ENCODE measurements at regions not wholly inside any gene's neighbourhood (a gene's known extent, or its start where the extent isn't known, plus 50 kb on each side); places are given as distances from the start of the nearest gene placed in this dataset.

DNA sequence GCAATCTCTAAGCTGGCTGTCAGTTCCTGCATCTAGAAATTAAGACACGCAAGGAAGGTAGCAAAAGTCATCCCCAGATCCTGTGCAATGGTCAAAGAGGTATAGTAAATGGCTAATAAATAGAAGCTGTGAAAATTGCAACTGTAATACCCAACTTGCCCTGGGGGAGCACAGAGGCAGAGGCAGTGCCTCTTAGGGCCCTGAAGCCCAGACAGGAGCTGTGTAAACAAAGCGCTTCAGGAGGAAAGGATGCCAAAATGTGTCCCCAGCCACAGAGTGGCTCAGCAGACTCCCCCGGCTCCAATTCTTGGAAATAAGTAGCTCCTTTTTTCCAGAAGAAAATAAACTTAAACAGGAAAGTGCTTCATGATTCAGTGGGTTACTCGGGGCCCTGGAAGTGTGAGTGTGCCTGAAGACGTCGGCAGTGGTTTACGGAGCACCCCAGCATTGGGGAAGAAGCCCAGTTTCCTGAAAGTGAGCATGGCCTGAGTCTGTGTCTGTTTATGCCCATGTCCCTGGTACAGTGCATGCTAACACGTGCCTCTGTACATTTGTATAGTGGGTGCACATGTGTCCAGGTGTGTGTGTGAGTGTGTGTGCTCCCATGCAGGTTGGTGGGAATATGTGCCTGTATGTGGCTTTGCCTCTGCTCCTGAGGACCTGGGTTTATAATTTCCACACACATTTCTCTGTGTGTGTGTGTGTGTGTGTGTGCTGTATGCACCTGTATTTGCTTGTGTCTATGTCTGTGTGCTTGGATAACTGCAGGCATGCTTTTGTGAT lies 246.7 kb downstream of the MAFB start:
- H3K4me3 Mint-ChIP-seq = no peak overlapping the region
- TF ChIP-seq, protein P1, sequence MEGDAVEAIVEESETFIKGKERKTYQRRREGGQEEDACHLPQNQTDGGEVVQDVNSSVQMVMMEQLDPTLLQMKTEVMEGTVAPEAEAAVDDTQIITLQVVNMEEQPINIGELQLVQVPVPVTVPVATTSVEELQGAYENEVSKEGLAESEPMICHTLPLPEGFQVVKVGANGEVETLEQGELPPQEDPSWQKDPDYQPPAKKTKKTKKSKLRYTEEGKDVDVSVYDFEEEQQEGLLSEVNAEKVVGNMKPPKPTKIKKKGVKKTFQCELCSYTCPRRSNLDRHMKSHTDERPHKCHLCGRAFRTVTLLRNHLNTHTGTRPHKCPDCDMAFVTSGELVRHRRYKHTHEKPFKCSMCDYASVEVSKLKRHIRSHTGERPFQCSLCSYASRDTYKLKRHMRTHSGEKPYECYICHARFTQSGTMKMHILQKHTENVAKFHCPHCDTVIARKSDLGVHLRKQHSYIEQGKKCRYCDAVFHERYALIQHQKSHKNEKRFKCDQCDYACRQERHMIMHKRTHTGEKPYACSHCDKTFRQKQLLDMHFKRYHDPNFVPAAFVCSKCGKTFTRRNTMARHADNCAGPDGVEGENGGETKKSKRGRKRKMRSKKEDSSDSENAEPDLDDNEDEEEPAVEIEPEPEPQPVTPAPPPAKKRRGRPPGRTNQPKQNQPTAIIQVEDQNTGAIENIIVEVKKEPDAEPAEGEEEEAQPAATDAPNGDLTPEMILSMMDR (IDR thresholded peaks at IDR 0.05) = no peak
- H3K36me3 Mint-ChIP-seq (ENCODE audit: low read depth) = 0 out of 2 replicates have a peak, but pooled peaks cover 4% of the 10 kb centered on the region
- no peak overlapping the region for H3K27ac Mint-ChIP-seq
- no peaks in the 10 kb centered on the region for H3K27me3 Mint-ChIP-seq (ENCODE audit: insufficient read depth)
- H3K4me1 Mint-ChIP-seq (ENCODE audit: low read depth) = no peaks in the 10 kb centered on the region
- no peak for DNase-seq
- H3K9me3 Mint-ChIP-seq = peaks cover 51% of the 10 kb centered on the region

DNA sequence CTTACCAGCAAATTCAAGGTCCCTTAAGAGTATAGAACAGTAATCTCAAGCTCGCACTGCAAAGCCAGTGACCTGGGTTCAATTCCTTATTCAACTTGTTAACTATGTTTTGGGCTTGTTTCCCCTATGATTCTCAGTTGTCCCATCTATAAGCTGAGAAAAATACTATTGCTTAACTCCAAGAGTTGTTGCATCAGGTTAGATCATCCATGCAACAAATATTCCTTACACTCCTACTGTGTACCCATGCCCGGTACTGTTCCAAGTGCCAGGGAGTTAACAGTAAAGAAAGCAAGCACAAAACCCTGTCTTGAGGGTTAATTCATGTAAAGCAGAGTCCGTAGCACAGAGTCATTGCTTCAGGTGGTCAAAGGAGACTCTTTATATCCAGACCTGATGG lies 247.3 kb downstream of the MAFB start:
- no peak overlapping the region for H3K27ac Mint-ChIP-seq
- no peaks in the 10 kb centered on the region for H3K4me1 Mint-ChIP-seq (ENCODE audit: low read depth)
- TF ChIP-seq, protein P1 (IDR thresholded peaks at IDR 0.05) = no peak
- DNase-seq = no peak
- peaks cover 51% of the 10 kb centered on the region for H3K9me3 Mint-ChIP-seq
- H3K4me3 Mint-ChIP-seq = no peak overlapping the region
- H3K36me3 Mint-ChIP-seq (ENCODE audit: low read depth) = 0 out of 2 replicates have a peak, but pooled peaks cover 4% of the 10 kb centered on the region
- peaks cover under 1% of the 10 kb centered on the region; the same call in 1 of the 2 replicates for H3K27me3 Mint-ChIP-seq (ENCODE audit: insufficient read depth)

DNA sequence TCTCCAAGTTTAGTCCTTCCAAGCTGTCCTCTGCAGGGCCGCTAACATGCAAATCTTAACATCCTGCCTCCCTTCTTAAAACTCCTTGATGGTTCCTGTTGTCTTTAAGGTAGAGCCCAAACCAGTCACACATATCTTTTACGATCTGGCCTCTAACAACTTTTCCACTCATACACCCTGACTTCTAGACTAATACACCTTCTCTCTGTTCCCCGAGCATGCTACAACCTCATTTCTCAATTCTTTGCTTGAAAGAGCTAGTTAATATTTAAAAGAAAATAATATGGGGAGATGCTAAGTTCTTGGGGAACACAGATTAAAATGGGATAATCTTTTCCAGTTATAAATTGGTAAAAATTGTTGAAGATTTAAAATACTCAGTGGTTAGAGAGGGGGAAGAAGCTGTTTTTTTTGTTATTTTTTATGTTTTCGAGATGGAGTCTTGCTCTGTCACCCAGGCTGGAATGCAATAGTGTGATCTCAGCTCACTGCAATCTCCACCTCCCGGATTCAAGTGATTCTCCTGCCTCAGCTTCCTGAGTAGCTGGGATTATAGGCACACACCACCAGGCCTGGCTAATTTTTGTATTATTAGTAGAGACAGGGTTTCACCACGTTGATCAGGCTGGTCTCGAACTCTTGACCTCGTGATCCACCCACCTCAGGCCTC lies 250.7 kb downstream of the MAFB start:
- Mint-ChIP-seq H3K4me1 (ENCODE audit: low read depth) (no peaks in the 10 kb centered on the region), H3K27me3 (ENCODE audit: insufficient read depth) (peaks cover 2% of the 10 kb centered on the region; the same call in 1 of the 2 replicates), H3K4me3 (no peak overlapping the region), H3K27ac (no peak overlapping the region), H3K9me3 (peaks cover 51% of the 10 kb centered on the region), H3K36me3 (ENCODE audit: low read depth) (0 out of 2 replicates have a peak, but pooled peaks cover 4% of the 10 kb centered on the region)
- no peak for DNase-seq
- TF ChIP-seq, protein P1 (IDR thresholded peaks at IDR 0.05) = no peak

DNA sequence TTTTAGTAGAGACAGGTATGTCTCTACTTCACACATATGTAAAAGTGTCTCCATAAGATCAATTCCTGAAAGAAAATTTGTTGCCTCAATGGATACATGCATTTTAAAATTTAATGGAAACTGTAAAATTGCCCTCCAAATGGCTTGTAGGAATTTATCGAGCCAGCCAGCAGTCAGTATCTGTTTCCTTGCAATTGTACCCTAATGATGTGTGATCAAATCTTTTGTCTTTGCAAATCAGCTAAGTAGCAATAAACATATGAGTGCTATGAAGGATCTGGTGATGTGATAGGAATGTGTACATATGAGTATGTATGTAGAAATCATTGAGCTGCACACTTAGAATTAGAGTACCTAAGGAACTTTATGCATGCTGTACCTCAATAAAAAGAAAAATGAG lies 253.0 kb downstream of the MAFB start:
- no peaks in the 10 kb centered on the region for H3K4me1 Mint-ChIP-seq (ENCODE audit: low read depth)
- 0 out of 2 replicates have a peak, but pooled peaks cover 2% of the 10 kb centered on the region for H3K36me3 Mint-ChIP-seq (ENCODE audit: low read depth)
- DNase-seq = no peak
- H3K4me3 Mint-ChIP-seq = no peak overlapping the region
- TF ChIP-seq, protein P1 (IDR thresholded peaks at IDR 0.05) = no peak
- no peak overlapping the region for H3K27ac Mint-ChIP-seq
- peaks cover 2% of the 10 kb centered on the region; the same call in 1 of the 2 replicates for H3K27me3 Mint-ChIP-seq (ENCODE audit: insufficient read depth)
- H3K9me3 Mint-ChIP-seq = peaks cover 58% of the 10 kb centered on the region

DNA sequence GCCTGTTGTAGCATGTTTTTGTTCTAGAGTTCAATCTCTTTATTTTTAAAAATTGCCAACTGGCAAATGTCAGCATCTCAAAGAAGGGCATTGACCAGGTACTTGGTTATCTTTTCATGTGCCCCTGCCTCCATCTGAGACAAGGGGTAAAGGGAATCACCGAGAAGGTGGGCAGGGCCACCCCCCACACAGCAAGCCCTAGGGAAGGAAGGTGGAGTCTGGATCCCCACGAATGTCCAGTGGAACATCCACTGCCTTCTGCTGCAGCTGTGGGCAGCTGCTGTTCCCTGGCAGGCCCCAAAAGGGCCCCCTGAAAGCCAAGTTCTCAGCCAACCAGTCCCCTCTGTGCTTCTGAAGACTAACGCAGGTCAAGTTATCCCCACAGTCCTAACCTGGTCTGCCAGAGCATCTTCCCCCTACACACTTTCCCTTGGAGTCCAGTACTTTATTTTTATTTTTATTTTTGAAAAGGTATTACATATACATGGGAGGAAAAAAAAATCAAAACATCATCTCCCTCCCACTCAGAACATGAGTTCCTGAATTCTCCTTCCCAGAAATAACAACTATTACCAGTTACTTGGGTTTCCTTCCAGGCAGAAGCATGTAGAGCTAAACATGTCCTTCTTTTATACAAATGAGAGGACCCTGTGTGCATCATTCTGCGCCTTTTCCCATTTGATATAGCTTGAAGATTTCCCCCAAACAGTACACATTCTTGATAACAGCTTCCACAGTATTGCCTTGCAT lies 253.7 kb downstream of the MAFB start:
- no peaks in the 10 kb centered on the region for H3K4me1 Mint-ChIP-seq (ENCODE audit: low read depth)
- no peak overlapping the region for H3K4me3 Mint-ChIP-seq
- peaks cover 61% of the 10 kb centered on the region for H3K9me3 Mint-ChIP-seq
- DNase-seq = no peak
- H3K27me3 Mint-ChIP-seq (ENCODE audit: insufficient read depth) = peaks cover 2% of the 10 kb centered on the region; the same call in 1 of the 2 replicates
- no peak overlapping the region for H3K27ac Mint-ChIP-seq
- no peaks in the 10 kb centered on the region for H3K36me3 Mint-ChIP-seq (ENCODE audit: low read depth)
- TF ChIP-seq, protein P1 (IDR thresholded peaks at IDR 0.05) = no peak
